GM10266 (cell line): ENCODE measurements at regions not wholly inside any gene's neighbourhood (a gene's known extent, or its start where the extent isn't known, plus 50 kb on each side); places are given as distances from the start of the nearest gene placed in this dataset.

Experiments
- DNase-seq: peaks from one replicate; pipeline ENCODE4 v3.0.0; 2012; ENCODE audit errors: extremely low spot score
- CTCF ChIP-seq: IDR thresholded peaks from 2 replicates; pipeline ENCODE4 v1.5.1; 2012; ENCODE audit warnings: mild to moderate bottlenecking, low read depth; ENCODE audit not compliant: control insufficient read depth, insufficient read depth; ENCODE audit errors: missing control alignments

- no peak for DNase-seq
- no peak for TF ChIP-seq CTCF
Measured at GRCh38 chr16:77581706-77582105, 140.6 kb upstream of the NUDT7 start.

- peak; percentile 31 for DNase-seq
- TF ChIP-seq CTCF, result peak; percentile 69
Measured at GRCh38 chr16:77584205-77584859, 138.0 kb upstream of the NUDT7 start.

- DNase-seq, result no peak
- TF ChIP-seq CTCF, result no peak
Measured at GRCh38 chr16:77585379-77586251, 136.7 kb upstream of the NUDT7 start.

GRCh38 chr16:77588389-77588788 lies 133.9 kb upstream of the NUDT7 start:
- no peak for TF ChIP-seq CTCF
- DNase-seq, result no peak

GRCh38 chr16:77589071-77589765 lies 133.1 kb upstream of the NUDT7 start:
- TF ChIP-seq CTCF, result no peak

GRCh38 chr16:77590707-77591106 lies 131.6 kb upstream of the NUDT7 start:
- no peak for TF ChIP-seq CTCF
- no peak for DNase-seq

More at GRCh38 chr16:77589071-77589765, 133.1 kb upstream of the NUDT7 start:
- DNase-seq, result no peak
